ENCODE measurements at regions not wholly inside any gene's neighbourhood (a gene's known extent, or its start where the extent isn't known, plus 50 kb on each side); places are given as distances from the start of the nearest gene placed in this dataset.

GRCh38 chr22:34696557-34696956, 369.4 kb upstream of the ISX start:
- no peak for DNase-seq (ENCODE audit: low read depth)
- no peak overlapping the region for H3K4me3 ChIP-seq (ENCODE audit: low read length)
- TF ChIP-seq CTCF (conservative IDR thresholded peaks at IDR 0.05; ENCODE audit: low read depth, low read length) = no peak

- no peak for TF ChIP-seq CTCF (conservative IDR thresholded peaks at IDR 0.05; ENCODE audit: low read depth, low read length)
- no peak overlapping the region for H3K4me3 ChIP-seq (ENCODE audit: low read length)
- no peak for DNase-seq (ENCODE audit: low read depth)
Measured at GRCh38 chr22:34702279-34702678, 363.7 kb upstream of the ISX start.

GRCh38 chr22:34709641-34710040, 356.3 kb upstream of the ISX start:
- no peak overlapping the region for H3K4me3 ChIP-seq (ENCODE audit: low read length)
- no peak for TF ChIP-seq CTCF (conservative IDR thresholded peaks at IDR 0.05; ENCODE audit: low read depth, low read length)
- no peak for DNase-seq (ENCODE audit: low read depth)

- no peak overlapping the region for H3K4me3 ChIP-seq (ENCODE audit: low read length)
- no peak for TF ChIP-seq CTCF (conservative IDR thresholded peaks at IDR 0.05; ENCODE audit: low read depth, low read length)
Measured at GRCh38 chr22:34722901-34723300, 343.1 kb upstream of the ISX start.

GRCh38 chr22:34736081-34736480, 329.9 kb upstream of the ISX start:
- TF ChIP-seq CTCF (conservative IDR thresholded peaks at IDR 0.05; ENCODE audit: low read depth, low read length) = no peak
- H3K4me3 ChIP-seq (ENCODE audit: low read length) = no peak overlapping the region
- DNase-seq (ENCODE audit: low read depth) = no peak

More at GRCh38 chr22:34722901-34723300, 343.1 kb upstream of the ISX start:
- no peak for DNase-seq (ENCODE audit: low read depth)

- no peak for TF ChIP-seq CTCF (conservative IDR thresholded peaks at IDR 0.05; ENCODE audit: low read depth, low read length)
- no peak overlapping the region for H3K4me3 ChIP-seq (ENCODE audit: low read length)
- DNase-seq (ENCODE audit: low read depth) = no peak
Measured at GRCh38 chr22:34738661-34739400, 327.1 kb upstream of the ISX start.

GRCh38 chr22:34743110-34743751, 322.7 kb upstream of the ISX start:
- no peak for DNase-seq (ENCODE audit: low read depth)
- H3K4me3 ChIP-seq (ENCODE audit: low read length) = no peak overlapping the region
- no peak for TF ChIP-seq CTCF (conservative IDR thresholded peaks at IDR 0.05; ENCODE audit: low read depth, low read length)

Measured in retinal pigment epithelial cell (primary cell).